IMR-90 (cell line): ENCODE measurements at regions not wholly inside any gene's neighbourhood (a gene's known extent, or its start where the extent isn't known, plus 50 kb on each side); places are given as distances from the start of the nearest gene placed in this dataset.
A peak's percentile ranks its signal among the peaks of the same experiment; 100 is the strongest.

Experiments
- ATAC-seq: fragments of 200-7000 bp; cut with Tn5 transposase; 2 replicates; pipeline ENCODE4 v1.9.1; 2020; ENCODE audit warnings: low read depth, mild to moderate bottlenecking, moderate library complexity
- BruUV-seq: library from RNA; stranded (reverse); fragments of 400-500 nt; replicated peaks from 2 replicates; lab custom pipeline; 2021; lab: Mats Ljungman, UMichigan
- CTCF ChIA-PET: fragments of 300-600 bp; formaldehyde crosslinking; extraction: SDS; loops from one replicate; lab custom pipeline; 2021; ENCODE audit warnings: antibody characterized with exemption; lab: Yijun Ruan, JAX
- POLR2A ChIA-PET: fragments of 300-600 bp; sonication (Branson Sonifier 250); formaldehyde crosslinking; loops from one replicate; lab custom pipeline; 2022; ENCODE audit warnings: antibody characterized with exemption; ENCODE audit not compliant: unreplicated experiment; lab: Charles Lee
- DNase-seq: peaks from one replicate; pipeline ENCODE4 v3.0.0; 2013
- H2AFZ ChIP-seq: replicated peaks from 2 replicates; pipeline ENCODE3; 2013; ENCODE audit warnings: low read length, mild to moderate bottlenecking; ENCODE audit not compliant: poor library complexity
- H2AK5ac ChIP-seq: 2 replicates; pipeline ENCODE4 v1.6.1; 2013; ENCODE audit warnings: low read depth, low read length, inconsistent platforms
- H2AK9ac ChIP-seq: replicated peaks from 2 replicates; pipeline ENCODE3; 2013; ENCODE audit warnings: mild to moderate bottlenecking, low read depth, low read length, moderate library complexity; ENCODE audit not compliant: poor library complexity
- H2BK120ac ChIP-seq: 2 replicates; pipeline ENCODE4 v1.6.1; 2013; ENCODE audit warnings: low read depth, low read length, inconsistent platforms
- H2BK15ac ChIP-seq: 3 replicates; pipeline ENCODE4 v1.6.1; 2013; ENCODE audit warnings: low read depth, low read length, inconsistent platforms
- H2BK20ac ChIP-seq: 2 replicates; pipeline ENCODE4 v1.6.1; 2013; ENCODE audit warnings: low read depth, mild to moderate bottlenecking, inconsistent platforms, low read length, moderate library complexity
- H2BK5ac ChIP-seq: 2 replicates; pipeline ENCODE4 v1.6.1; 2013; ENCODE audit warnings: mild to moderate bottlenecking, low read depth, low read length, inconsistent platforms; ENCODE audit not compliant: poor library complexity, severe bottlenecking
- H3K14ac ChIP-seq: replicated peaks from 2 replicates; pipeline ENCODE4 v1.6.1; 2013; ENCODE audit warnings: low read depth, low read length, inconsistent platforms
- H3K18ac ChIP-seq: 2 replicates; pipeline ENCODE4 v1.6.1; 2013; ENCODE audit warnings: low read depth, low read length, control low read depth
- H3K23ac ChIP-seq: 2 replicates; pipeline ENCODE4 v1.6.1; 2013; ENCODE audit warnings: low read depth, low read length, inconsistent platforms
- H3K27ac ChIP-seq: 2 replicates; pipeline ENCODE4 v1.5.1; 2013; ENCODE audit warnings: mild to moderate bottlenecking, control low read depth, low read length; ENCODE audit not compliant: insufficient read depth
- H3K27me3 ChIP-seq: 2 replicates; pipeline ENCODE4 v1.6.1; 2013; ENCODE audit warnings: low read length; ENCODE audit not compliant: control insufficient read depth, insufficient read depth
- H3K36me3 ChIP-seq: 2 replicates; pipeline ENCODE4 v1.6.1; 2013; ENCODE audit warnings: low read length, mixed read lengths; ENCODE audit not compliant: control insufficient read depth, insufficient read depth
- H3K4ac ChIP-seq: 2 replicates; pipeline ENCODE4 v1.6.1; 2013; ENCODE audit warnings: low read depth, low read length, inconsistent platforms
- H3K4me1 ChIP-seq: 2 replicates; pipeline ENCODE4 v1.6.1; 2013; ENCODE audit warnings: low read length, mixed read lengths; ENCODE audit not compliant: control insufficient read depth, insufficient read depth
- H3K4me2 ChIP-seq: 2 replicates; pipeline ENCODE4 v1.6.1; 2013; ENCODE audit warnings: low read depth, mild to moderate bottlenecking, control low read depth, low read length, moderate library complexity
- H3K4me3 ChIP-seq: 2 replicates; pipeline ENCODE4 v1.5.1; 2013; ENCODE audit warnings: low read depth, mild to moderate bottlenecking, control low read depth, low read length, moderate library complexity; ENCODE audit not compliant: insufficient read depth
- H3K56ac ChIP-seq: 2 replicates; pipeline ENCODE4 v1.6.1; 2013; ENCODE audit warnings: low read length, inconsistent platforms; ENCODE audit not compliant: insufficient read depth; ENCODE audit errors: extremely low read depth
- H3K79me1 ChIP-seq, 2 experiments: 2 replicates each; pipeline ENCODE4 v1.6.1; 2013; ENCODE audit warnings: low read length in 2 of 2, inconsistent platforms in 1 of 2, low read depth in 1 of 2
- H3K9ac ChIP-seq: 2 replicates; pipeline ENCODE4 v1.6.1; 2013; ENCODE audit warnings: low read depth, low read length, control low read depth
- H3K9me1 ChIP-seq: 2 replicates; pipeline ENCODE4 v1.6.1; 2013; ENCODE audit warnings: low read length, inconsistent platforms; ENCODE audit not compliant: insufficient read depth
- H3K9me3 ChIP-seq: 2 replicates; pipeline ENCODE4 v1.6.1; 2013; ENCODE audit warnings: low read length; ENCODE audit not compliant: control insufficient read depth, insufficient read depth
- H4K20me1 ChIP-seq: 2 replicates; pipeline ENCODE4 v1.6.1; 2013; ENCODE audit warnings: low read length, inconsistent platforms; ENCODE audit not compliant: insufficient read depth
- H4K5ac ChIP-seq: 2 replicates; pipeline ENCODE4 v1.6.1; 2013; ENCODE audit warnings: mild to moderate bottlenecking, low read depth, low read length, control low read depth
- H4K8ac ChIP-seq, 2 experiments: 2 replicates each; pipeline ENCODE4 v1.6.1; 2013; ENCODE audit warnings: low read depth in 2 of 2, low read length in 2 of 2, control low read depth in 1 of 2, inconsistent platforms in 1 of 2
- H4K91ac ChIP-seq: 2 replicates; pipeline ENCODE4 v1.6.1; 2013; ENCODE audit warnings: low read depth, low read length, inconsistent platforms; ENCODE audit not compliant: insufficient read depth
- MXI1 ChIP-seq: IDR thresholded peaks from 2 replicates; pipeline ENCODE4 v1.6.1; 2012; ENCODE audit warnings: low read depth, mild to moderate bottlenecking, low read length, moderate library complexity, borderline replicate concordance
- NFE2L2 ChIP-seq: fragments of 150-350 bp; IDR thresholded peaks from 2 replicates; pipeline ENCODE4 v1.6.1; 2016; ENCODE audit warnings: low read depth, mild to moderate bottlenecking, low read length
- WGBS, 2 experiments: methylation state at CpG; one replicate each; pipeline versions ENCODE4 v1.1.5 to v1.1.7; 2013; ENCODE audit warnings: missing lambda C conversion rate in 2 of 2; ENCODE audit not compliant: insufficient read length in 1 of 2; ENCODE audit errors: extremely low coverage in 2 of 2; 5-methylcytosine and 5-hydroxymethylcytosine counted together
- dilution Hi-C: fragments of 300-500 bp; cut with HindIII; formaldehyde crosslinking; loops from one replicate; pipeline ENCODE4 v1.14.3; 2018; ENCODE audit warnings: low sequenced_read_pairs; ENCODE audit not compliant: unreplicated experiment
- in situ Hi-C: fragments of 300-500 bp; cut with MboI; formaldehyde crosslinking; loops from 3 replicates; pipeline ENCODE4 v1.14.3; 2019; ENCODE audit warnings: low sequenced_read_pairs, inconsistent platforms, mixed read lengths
- intact Hi-C: fragments of 100-400 bp; cut with micrococcal nuclease; formaldehyde crosslinking; loops from 2 replicates; pipeline ENCODE4 v1.10.0; 2022

DNA sequence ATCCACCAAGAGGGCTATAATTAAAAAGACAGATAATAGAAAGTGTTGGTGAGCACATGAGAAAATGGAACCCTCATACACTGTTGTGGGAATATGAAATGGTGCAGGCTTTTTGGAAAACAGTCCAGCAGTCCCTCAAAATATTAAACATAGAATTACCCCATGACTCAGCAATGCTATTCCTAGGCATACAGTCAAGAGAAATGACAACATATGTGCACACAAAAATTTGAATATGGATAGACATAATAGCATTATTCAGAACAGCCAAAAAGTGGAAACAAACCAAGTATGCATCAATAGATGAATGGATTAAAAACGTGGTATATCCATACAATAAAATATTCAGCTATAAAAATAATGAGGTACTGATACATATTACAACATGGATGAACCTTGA lies 64.5 kb upstream of the GDF10 start:
- Histone ChIP-seq H4K8ac (no peak overlapping the region), H3K4ac (no peak overlapping the region), H3K27ac (no peak overlapping the region), H3K23ac (no peak overlapping the region), H2BK5ac (no peak overlapping the region), H4K91ac (no peak overlapping the region), H2BK20ac (no peak overlapping the region), H3K79me1 (no peaks in the 10 kb centered on the region), H2BK15ac (no peak overlapping the region), H3K4me2 (no peak overlapping the region), H2AFZ (no peak overlapping the region), H2BK120ac (no peak overlapping the region), H3K4me1 (no peaks in the 10 kb centered on the region), H3K14ac (no peak overlapping the region), H3K9me1 (no peaks in the 10 kb centered on the region), H4K20me1 (no peaks in the 10 kb centered on the region), H3K18ac (no peak overlapping the region), H3K9me3 (no peaks in the 10 kb centered on the region), H3K27me3 (peaks cover 20% of the 10 kb centered on the region), H2AK9ac (no peak overlapping the region), H3K36me3 (no peaks in the 10 kb centered on the region), H4K5ac (no peak overlapping the region), H2AK5ac (no peak overlapping the region), H3K56ac (no peak overlapping the region), H3K9ac (no peak overlapping the region), H3K4me3 (no peak overlapping the region)
- no TSS peak for BruUV-seq
- dilution Hi-C loops (no loop called here), in situ Hi-C loops (no loop called here), intact Hi-C loops (no loop called here)
- ATAC-seq: peak; percentile 14; the same call in 1 of the 2 replicates
- CTCF ChIA-PET: no interaction called here
- WGBS, 2 experiments: no CpG with 5 or more reads among the region's 1 CpG
- TF ChIP-seq NFE2L2 (peak; percentile 45; the same call in 1 of the 2 replicates), MXI1 (no peak)
- POLR2A ChIA-PET: no interaction called here
- no peak for DNase-seq
